SH-SY5Y (cell line): ENCODE measurements at regions not wholly inside any gene's neighbourhood (a gene's known extent, or its start where the extent isn't known, plus 50 kb on each side); places are given as distances from the start of the nearest gene placed in this dataset.
A peak's percentile ranks its signal among the peaks of the same experiment; 100 is the strongest.

Source experiments
- GATA2 ChIP-seq: IDR thresholded peaks from 2 replicates; pipeline ENCODE4 v1.6.1; 2011; ENCODE audit warnings: mild to moderate bottlenecking, low read depth, low read length
- GATA3 ChIP-seq: IDR thresholded peaks from 2 replicates; pipeline ENCODE4 v1.6.1; 2011; ENCODE audit warnings: low read depth, mild to moderate bottlenecking, low read length, moderate library complexity

DNA sequence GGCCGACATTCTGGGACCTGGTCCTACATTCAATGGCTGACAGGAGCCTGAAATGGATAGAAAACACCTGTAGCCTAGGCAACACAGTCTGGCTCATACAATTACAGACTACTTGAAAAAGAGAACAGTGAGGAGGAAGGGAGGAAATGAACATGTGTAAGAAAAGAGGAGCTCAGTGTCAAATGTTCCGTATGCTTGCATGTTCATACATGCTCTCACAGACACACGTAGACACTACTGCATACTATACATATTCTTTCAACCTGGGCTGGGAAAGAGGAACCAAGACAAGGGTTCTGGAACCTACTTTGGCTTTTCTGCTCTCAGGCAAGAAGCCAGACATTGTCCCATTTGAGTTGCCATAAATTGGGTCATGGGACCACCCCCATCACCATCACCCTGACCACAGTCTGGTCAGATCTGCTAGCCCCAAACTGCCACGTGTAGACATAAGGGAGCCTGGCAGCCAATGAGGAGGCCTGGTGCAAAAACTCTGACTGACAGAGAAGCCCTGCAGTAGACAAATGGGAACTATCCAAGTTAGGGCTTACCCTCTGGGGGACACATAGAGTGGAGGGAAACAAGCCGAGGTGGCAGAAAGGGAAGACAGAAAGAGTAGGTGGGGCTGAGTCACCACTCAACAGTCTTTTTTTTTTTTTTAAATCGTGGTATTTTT lies 310.0 kb downstream of the SHQ1 start:
- TF ChIP-seq GATA3 (no peak), GATA2 (no peak)

DNA sequence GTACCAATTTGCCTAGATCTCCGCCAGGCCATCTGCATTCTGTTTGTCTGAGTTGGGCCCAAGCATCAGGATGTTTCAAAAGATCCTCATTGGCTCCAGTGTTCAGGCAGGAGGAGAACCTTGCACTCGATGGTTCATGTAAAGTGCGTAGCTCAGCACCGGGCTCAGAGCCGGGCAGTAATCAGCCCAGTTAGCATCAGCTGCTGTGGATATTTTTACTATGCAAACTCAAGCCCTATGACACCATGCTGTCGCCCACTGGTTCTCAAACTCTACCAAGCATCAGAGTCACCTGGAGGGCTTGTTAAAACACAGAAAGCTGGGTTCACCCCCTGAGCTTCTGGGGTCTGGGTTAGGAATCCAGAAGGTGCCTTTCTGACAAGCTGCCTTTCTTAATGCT lies 310.8 kb downstream of the SHQ1 start:
- TF ChIP-seq GATA2, result no peak
- no peak for TF ChIP-seq GATA3

DNA sequence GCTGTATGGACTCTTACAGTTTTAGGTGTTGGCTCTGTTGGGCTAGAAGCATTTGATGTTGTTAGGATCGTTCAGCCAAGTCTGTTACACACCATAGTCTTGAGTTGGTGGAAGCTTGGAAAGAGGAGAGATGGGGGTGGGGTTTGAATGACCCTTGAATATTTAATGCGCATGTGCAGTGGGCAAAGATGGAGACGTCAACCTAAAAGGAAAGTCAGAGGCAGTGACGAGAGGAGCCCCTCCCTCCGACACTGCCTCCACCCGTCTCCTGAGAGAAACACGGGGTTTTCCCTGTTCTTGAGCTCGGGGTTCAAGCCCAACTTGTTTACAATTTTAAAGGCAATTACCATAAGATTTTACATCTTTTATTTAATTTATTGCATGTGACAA lies 311.4 kb downstream of the SHQ1 start:
- no peak for TF ChIP-seq GATA2
- no peak for TF ChIP-seq GATA3

DNA sequence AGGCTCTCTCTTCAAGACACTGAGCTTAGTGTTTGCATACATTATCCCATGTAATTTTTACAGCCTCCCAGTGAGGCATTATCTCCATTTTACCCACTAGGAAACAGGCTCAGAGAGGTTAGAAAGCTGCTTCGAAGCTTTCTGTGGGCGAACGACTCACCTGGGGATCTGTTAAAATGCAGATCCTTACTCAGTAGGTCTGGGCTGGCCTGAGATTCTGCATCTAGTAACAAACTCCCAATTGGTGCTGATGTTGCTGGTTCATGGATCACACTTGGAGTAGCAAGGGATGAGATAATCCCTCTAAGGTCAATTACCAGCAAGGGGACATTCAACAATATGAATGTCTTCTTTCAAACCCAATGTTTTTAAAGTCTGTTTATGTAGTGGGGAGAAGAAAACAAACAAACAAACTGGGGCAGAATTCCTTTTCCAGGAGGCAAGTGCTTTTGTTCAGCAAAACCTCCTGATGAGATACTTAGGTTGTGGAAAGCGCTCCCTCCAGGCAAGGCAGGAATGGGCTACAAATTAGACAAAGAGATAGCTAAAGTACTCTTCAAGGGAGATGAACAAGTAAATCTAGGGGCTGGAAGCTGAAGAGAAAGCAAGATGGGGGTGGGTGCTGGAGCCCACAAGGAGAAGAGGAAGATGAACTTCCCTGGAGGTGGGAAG lies 311.9 kb downstream of the SHQ1 start:
- TF ChIP-seq GATA3, result no peak
- TF ChIP-seq GATA2, result no peak

DNA sequence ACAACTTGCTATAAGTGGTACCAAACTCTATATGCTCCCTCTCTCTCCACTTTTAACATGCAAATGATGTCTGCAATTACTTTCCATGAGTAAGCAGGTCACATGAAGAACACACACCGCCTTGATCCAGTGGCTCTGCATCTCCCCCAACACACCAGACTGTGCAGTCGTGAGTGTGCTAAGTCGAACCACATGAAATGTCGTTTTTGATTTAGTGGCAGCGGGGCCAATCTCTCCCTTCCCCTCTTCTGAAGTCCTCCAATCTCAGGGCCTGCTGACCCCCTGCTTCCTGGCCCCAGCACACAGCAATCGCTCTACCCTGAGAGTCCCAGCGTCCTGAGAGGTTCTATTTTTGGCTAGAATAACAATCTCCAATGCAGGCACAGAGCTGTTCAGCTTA lies 312.5 kb downstream of the SHQ1 start:
- TF ChIP-seq GATA3 (no peak), GATA2 (no peak)

DNA sequence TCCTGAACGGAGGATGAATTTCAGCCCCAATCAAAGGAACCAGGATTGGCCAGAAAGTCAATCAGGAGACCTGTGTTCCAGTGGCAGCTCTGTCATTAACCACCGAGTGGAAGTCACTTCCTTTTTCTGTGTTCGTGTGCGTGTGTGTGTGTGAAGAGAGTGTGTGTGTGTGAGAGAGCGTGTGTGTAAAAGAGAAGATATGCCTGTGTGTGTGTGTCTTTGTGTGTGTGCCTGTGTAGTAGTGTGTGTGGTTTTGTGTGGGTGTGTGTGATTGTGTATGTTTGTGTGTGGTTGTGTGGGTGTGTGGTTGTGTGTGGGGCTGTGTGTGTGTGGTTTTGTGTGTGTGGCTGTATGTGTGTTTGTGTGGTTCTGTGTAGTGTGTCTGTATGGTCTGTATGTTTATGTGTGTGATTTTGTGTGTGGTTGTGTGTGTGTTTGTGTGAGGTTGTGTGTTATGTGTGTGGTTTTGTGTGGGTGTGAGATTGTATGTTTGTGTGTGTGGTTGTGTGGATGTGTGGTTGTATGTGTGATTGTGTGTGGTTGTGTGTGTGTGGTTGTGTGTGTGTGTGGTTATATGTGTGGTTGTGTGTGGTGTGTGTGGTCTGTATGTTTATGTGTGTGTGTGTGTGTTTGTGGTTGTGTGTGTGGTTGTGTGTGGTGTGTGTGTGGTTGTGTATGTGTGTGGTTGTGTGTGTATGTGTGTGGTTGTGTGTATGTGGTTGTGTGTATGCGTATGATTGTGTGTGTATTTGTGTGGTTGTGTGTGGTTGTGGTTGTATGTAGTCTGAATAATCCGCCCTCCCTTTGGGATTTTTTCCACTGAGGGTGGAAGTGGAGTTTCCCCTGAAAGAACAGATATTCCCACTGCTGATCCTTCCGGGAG lies 314.4 kb downstream of the SHQ1 start:
- TF ChIP-seq GATA2 (no peak), GATA3 (no peak)

DNA sequence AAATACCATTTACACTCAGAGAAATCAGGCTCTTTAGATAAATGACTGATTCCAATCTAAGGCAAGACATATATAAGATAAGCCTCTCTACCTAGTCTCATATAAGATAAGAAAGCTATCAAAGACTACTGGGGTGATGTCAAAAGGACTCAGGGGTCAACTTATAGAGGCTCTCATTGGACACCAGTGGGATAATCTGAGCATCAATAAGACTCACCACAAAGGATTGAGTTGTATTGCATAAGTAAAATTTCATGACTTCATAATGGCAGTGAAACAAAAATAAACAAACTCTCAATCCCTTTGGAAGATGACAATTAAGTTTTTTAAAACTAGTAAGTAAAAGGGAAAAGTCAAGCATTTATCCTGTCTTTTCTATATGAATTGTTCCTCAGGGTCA lies 317.8 kb downstream of the SHQ1 start:
- no peak for TF ChIP-seq GATA2
- no peak for TF ChIP-seq GATA3

DNA sequence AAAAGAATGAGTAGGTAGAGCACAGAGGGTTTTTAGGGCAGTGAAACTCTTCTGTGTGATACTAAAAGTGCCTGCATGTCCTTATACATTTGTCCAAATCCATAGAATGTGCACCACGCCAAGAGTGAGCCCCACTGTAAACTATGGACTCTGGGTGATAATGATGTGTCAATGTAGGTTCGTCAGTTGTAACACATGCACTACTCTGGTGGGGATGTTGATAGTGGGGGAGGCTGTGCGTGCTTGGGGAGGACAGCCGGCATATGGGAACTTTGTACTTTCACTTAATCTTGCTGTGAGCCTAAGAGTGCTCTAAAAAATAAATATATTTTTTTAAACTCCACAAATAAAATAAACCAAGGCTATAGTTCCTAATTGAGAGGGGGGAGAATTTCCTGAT lies 319.2 kb downstream of the SHQ1 start:
- TF ChIP-seq GATA2 (no peak), GATA3 (no peak)

DNA sequence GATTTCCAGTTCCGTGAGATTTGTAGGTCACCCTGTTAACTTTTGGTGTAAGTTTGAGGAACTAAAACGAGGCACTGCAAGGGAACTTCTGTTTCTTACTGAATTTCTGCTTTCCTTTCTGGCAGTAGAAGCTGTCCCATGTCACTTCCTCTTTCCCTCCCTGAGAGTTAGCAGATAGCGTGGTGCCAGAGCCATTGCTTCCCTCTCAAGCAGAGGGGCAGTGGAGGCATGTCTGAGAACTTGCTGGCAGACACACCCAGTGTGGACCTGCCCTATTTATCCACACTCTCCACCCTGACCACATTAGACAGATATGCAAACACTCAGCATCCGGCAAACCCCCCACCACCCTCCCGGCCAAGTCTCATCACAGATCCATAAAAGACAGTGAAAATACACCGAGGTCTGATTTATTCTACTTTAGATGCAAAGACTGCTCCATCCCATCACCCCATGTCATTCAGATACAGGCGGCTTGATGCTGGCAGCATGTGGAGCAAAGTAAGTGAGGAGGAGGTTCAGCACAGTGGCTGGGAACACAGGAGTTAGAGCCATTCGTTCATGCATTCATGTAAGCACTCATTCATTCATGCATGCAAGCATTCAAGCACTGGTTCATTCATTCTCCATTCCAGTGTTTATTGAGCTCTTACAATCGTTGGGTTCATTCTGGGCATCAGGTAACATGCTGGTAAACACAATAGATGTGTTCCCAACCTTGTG lies 324.7 kb downstream of the SHQ1 start:
- TF ChIP-seq GATA3 (no peak), GATA2 (no peak)

DNA sequence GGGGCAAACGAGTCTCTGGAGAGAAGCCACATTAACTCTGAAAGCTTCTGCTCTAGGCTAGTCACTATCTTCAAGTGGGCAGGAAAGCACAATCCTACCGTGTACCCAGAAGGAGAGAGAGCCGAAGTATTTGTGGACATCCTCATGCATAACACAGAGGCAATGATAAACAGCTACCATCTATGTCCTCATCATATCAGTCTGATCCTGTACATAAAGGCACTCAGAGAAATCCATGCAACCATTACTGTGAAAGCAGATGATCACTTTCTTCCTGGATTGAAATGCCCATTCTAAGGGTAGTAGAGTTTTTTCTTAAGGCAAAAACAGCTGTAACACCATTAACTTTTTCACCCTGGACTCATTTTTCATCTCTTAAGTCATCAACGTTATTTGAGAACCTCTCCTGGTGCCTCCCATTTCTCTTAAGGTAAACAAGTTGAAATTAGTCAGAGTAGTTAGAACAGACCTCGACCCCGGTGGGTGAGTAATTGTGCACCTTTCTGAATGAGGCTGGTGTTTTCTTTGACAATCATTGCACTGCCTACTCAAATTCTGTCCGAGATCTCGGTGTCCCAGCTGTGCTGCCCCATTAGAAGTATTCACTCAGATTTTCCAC lies 327.4 kb downstream of the SHQ1 start:
- TF ChIP-seq GATA2 (no peak), GATA3 (no peak)

DNA sequence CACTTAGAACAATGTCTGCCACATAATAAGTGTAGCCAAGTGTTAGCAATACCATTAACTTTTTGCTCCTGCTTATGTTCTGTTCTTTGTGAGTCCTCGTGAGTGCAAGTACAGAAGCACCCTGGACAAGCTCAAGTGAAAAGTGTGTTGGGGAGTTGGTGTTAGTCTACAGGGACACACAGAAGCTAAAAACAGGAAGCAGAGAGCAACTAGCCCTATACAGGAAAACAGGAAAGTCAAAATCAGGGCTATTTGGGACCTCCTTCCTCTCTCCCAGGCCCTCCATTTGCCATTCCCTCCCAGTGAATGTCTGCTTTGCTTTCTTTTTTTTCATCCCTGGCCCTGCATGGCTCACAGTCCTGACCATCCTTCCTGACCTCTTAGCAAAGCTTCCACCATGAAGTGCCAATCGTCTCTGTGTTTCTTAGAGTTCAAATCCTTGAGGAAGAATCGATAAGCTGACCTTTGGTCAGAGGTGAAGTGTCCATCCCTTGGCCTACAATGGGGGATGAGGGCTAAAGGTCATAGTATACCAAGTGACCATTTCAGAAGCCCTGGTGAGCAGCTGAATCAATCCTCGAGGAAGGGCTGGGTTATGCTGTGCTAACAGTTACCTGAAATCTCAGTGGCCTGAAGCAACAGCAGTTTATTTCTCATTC lies 328.2 kb downstream of the SHQ1 start:
- no peak for TF ChIP-seq GATA3
- TF ChIP-seq GATA2, result no peak

DNA sequence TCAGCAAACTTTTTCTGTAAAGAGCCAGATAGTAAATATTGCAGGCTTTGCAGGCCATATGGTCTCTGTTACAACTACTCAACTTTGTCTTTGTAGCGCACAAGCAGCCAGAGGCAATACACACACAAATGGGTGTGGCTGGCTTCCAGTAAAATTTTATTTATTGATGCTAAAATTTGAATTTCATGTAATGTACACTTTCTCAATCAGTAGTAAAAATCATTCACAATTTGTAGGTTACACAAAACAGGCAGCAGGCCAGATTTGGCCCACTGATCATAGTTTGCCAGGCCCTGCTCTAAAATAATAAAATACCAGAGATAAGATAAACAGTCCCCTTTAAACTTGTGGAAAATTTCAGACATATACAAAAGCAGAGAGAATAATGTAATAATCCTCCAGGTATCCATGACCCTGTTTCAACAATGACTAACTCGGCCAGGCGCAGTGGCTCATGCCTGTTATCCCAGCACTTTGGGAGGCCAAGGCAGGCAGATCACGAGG lies 330.3 kb downstream of the SHQ1 start:
- peak; percentile 86 for TF ChIP-seq GATA2
- TF ChIP-seq GATA3, result peak; percentile 96

DNA sequence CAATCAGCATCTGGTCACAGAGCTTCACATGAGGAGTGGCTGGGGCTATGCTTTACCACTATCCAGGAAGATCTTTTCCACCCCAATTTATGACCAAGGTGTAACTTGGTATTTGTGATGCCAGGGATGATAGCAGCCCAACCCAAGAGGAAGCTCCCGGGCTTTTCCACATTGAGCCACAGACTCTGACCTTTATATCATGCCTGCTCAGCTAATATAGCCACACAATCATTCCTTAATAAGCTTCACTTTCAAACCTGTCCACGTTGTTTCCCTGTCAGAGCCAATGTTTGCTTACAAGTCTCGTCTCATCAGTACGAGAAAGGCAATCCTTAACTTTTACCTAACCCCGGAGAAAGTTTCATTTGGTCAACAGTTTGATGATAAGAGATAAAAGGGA lies 330.9 kb downstream of the SHQ1 start:
- TF ChIP-seq GATA3, result no peak
- no peak for TF ChIP-seq GATA2
